H9 (cell line): ENCODE measurements at regions not wholly inside any gene's neighbourhood (a gene's known extent, or its start where the extent isn't known, plus 50 kb on each side); places are given as distances from the start of the nearest gene placed in this dataset.

Source experiments
- DNase-seq: peaks from one replicate; pipeline ENCODE4 v3.0.0-alpha.2; 2017
- H2AFZ ChIP-seq: one replicate; pipeline ENCODE4 v1.6.1; 2013; ENCODE audit warnings: mild to moderate bottlenecking, low read length, control low read depth, moderate library complexity
- H2AK5ac ChIP-seq: 2 replicates; pipeline ENCODE4 v1.6.1; 2013; ENCODE audit warnings: low read length, control low read depth, mixed read lengths; ENCODE audit not compliant: insufficient read length
- H2BK120ac ChIP-seq: one replicate; pipeline ENCODE4 v1.6.1; 2013; ENCODE audit warnings: low read depth, mild to moderate bottlenecking, low read length, control low read depth, inconsistent platforms; ENCODE audit not compliant: poor library complexity, severe bottlenecking
- H2BK12ac ChIP-seq: 2 replicates; pipeline ENCODE4 v1.6.1; 2013; ENCODE audit warnings: low read length, control low read depth, mixed read lengths, low read depth; ENCODE audit not compliant: insufficient read length
- H2BK15ac ChIP-seq: 2 replicates; pipeline ENCODE4 v1.6.1; 2013; ENCODE audit warnings: low read depth, low read length, control low read depth
- H2BK20ac ChIP-seq: one replicate; pipeline ENCODE4 v1.6.1; 2013; ENCODE audit warnings: low read depth, mild to moderate bottlenecking, low read length, control low read depth, inconsistent platforms; ENCODE audit not compliant: poor library complexity, severe bottlenecking
- H2BK5ac ChIP-seq: 2 replicates; pipeline ENCODE4 v1.6.1; 2013; ENCODE audit warnings: low read length, control low read depth, mixed read lengths; ENCODE audit not compliant: insufficient read length
- H3K14ac ChIP-seq: 2 replicates; pipeline ENCODE4 v1.6.1; 2013; ENCODE audit warnings: low read length, control low read depth; ENCODE audit not compliant: insufficient read depth
- H3K18ac ChIP-seq: 2 replicates; pipeline ENCODE4 v1.6.1; 2013; ENCODE audit warnings: low read depth, mild to moderate bottlenecking, mixed read lengths, low read length, control low read depth; ENCODE audit not compliant: insufficient read length
- H3K23ac ChIP-seq: 2 replicates; pipeline ENCODE4 v1.6.1; 2013; ENCODE audit warnings: low read length, control low read depth, mixed read lengths, low read depth; ENCODE audit not compliant: insufficient read length
- H3K23me2 ChIP-seq: 2 replicates; pipeline ENCODE4 v1.6.1; 2013; ENCODE audit warnings: low read depth, mild to moderate bottlenecking, mixed read lengths, low read length, control low read depth; ENCODE audit not compliant: insufficient read length, poor library complexity, severe bottlenecking
- H3K27ac ChIP-seq: 2 replicates; pipeline ENCODE4 v1.5.1; 2013; ENCODE audit warnings: low read length, control low read depth, mixed read lengths, low read depth; ENCODE audit not compliant: insufficient read length
- H3K27me3 ChIP-seq: 2 replicates; pipeline ENCODE4 v1.6.1; 2013; ENCODE audit warnings: low read length, control low read depth, inconsistent platforms; ENCODE audit not compliant: insufficient read depth
- H3K4ac ChIP-seq: 2 replicates; pipeline ENCODE4 v1.6.1; 2013; ENCODE audit warnings: low read depth, mild to moderate bottlenecking, control low read depth, inconsistent platforms, low read length, moderate library complexity
- H3K4me1 ChIP-seq: 2 replicates; pipeline ENCODE4 v1.6.1; 2013; ENCODE audit warnings: low read length, control low read depth, inconsistent platforms; ENCODE audit not compliant: insufficient read depth
- H3K4me2 ChIP-seq: 2 replicates; pipeline ENCODE4 v1.6.1; 2013; ENCODE audit warnings: low read length, control low read depth, mixed read lengths; ENCODE audit not compliant: insufficient read length, insufficient read depth
- H3K56ac ChIP-seq: 2 replicates; pipeline ENCODE4 v1.6.1; 2013; ENCODE audit warnings: low read depth, mild to moderate bottlenecking, mixed read lengths, low read length, control low read depth; ENCODE audit not compliant: insufficient read length
- H3K79me1 ChIP-seq: 2 replicates; pipeline ENCODE4 v1.6.1; 2013; ENCODE audit warnings: low read depth, mild to moderate bottlenecking, moderate library complexity, low read length, control low read depth, inconsistent platforms; ENCODE audit not compliant: insufficient read depth, poor library complexity, severe bottlenecking
- H3K79me2 ChIP-seq: 2 replicates; pipeline ENCODE4 v1.6.1; 2013; ENCODE audit warnings: low read length, control low read depth, inconsistent platforms; ENCODE audit not compliant: insufficient read depth
- H3K9ac ChIP-seq: 2 replicates; pipeline ENCODE4 v1.6.1; 2013; ENCODE audit warnings: low read length, control low read depth, mixed read lengths; ENCODE audit not compliant: insufficient read length; ENCODE audit errors: extremely low read depth
- H3K9me3 ChIP-seq: one replicate; pipeline ENCODE4 v1.6.1; 2013; ENCODE audit warnings: low read depth, low read length, inconsistent platforms; ENCODE audit not compliant: control insufficient read depth
- H3T11ph ChIP-seq: one replicate; pipeline ENCODE4 v1.6.1; 2013; ENCODE audit warnings: mild to moderate bottlenecking, low read length, control low read depth, inconsistent platforms
- H4K20me1 ChIP-seq: one replicate; pipeline ENCODE4 v1.6.1; 2013; ENCODE audit not compliant: control insufficient read depth, insufficient read length, insufficient read depth
- H4K5ac ChIP-seq: 2 replicates; pipeline ENCODE4 v1.6.1; 2013; ENCODE audit warnings: low read depth, mild to moderate bottlenecking, mixed read lengths, low read length, control low read depth; ENCODE audit not compliant: insufficient read length
- H4K8ac ChIP-seq: replicated peaks from 2 replicates; pipeline ENCODE4 v1.6.1; 2013; ENCODE audit warnings: low read length, control low read depth, mixed read lengths, low read depth; ENCODE audit not compliant: insufficient read length
- H4K91ac ChIP-seq: 2 replicates; pipeline ENCODE4 v1.6.1; 2013; ENCODE audit warnings: low read depth, mild to moderate bottlenecking, moderate library complexity, mixed read lengths, low read length, control low read depth; ENCODE audit not compliant: insufficient read length
- H3K27ac Mint-ChIP-seq, 3 experiments: 2 replicates in 2 of 3; 3 replicates in 1 of 3; pipeline ENCODE4 v1.8.0; 2020 to 2021; ENCODE audit warnings: mixed read lengths in 3 of 3, mild to moderate bottlenecking in 1 of 3, moderate library complexity in 1 of 3
- H3K27me3 Mint-ChIP-seq: 2 replicates; pipeline ENCODE4 v1.8.0; 2021; ENCODE audit warnings: low read depth, mild to moderate bottlenecking, moderate library complexity, mixed read lengths
- H3K36me3 Mint-ChIP-seq, 3 experiments: 2 replicates in 2 of 3; 3 replicates in 1 of 3; pipeline ENCODE4 v1.8.0; 2020 to 2021; ENCODE audit warnings: low read depth in 3 of 3, mixed read lengths in 3 of 3; ENCODE audit not compliant: insufficient read depth in 1 of 3
- H3K4me1 Mint-ChIP-seq, 2 experiments: 2 replicates each; pipeline ENCODE4 v1.8.0; 2020; ENCODE audit warnings: mixed read lengths in 2 of 2
- H3K4me3 Mint-ChIP-seq, 2 experiments: 2 replicates in 1 of 2; 3 replicates in 1 of 2; pipeline ENCODE4 v1.8.0; 2020 to 2021; ENCODE audit warnings: mild to moderate bottlenecking in 2 of 2, mixed read lengths in 2 of 2, moderate library complexity in 1 of 2
- H3K9me3 Mint-ChIP-seq, 2 experiments: 2 replicates in 1 of 2; 3 replicates in 1 of 2; pipeline ENCODE4 v1.8.0; 2020; ENCODE audit warnings: mild to moderate bottlenecking in 2 of 2, mixed read lengths in 2 of 2, moderate library complexity in 1 of 2
- WGBS: extraction: QIAGEN DNeasy Blood & Tissue Kit; methylation state at CpG from one replicate; pipeline ENCODE4 v1.1.7; 2013; ENCODE audit warnings: missing lambda C conversion rate, low lambda C conversion rate, mixed read lengths; ENCODE audit not compliant: insufficient read length; ENCODE audit errors: extremely low coverage; 5-methylcytosine and 5-hydroxymethylcytosine counted together
- TF ChIP-seq, protein P1 (sequence below): fragments of 200-600 bp; sonication (generic); conservative IDR thresholded peaks from 3 replicates; pipeline ENCODE4 v1.8.0; 2021; ENCODE audit warnings: antibody characterized with exemption, mild to moderate bottlenecking

DNA sequence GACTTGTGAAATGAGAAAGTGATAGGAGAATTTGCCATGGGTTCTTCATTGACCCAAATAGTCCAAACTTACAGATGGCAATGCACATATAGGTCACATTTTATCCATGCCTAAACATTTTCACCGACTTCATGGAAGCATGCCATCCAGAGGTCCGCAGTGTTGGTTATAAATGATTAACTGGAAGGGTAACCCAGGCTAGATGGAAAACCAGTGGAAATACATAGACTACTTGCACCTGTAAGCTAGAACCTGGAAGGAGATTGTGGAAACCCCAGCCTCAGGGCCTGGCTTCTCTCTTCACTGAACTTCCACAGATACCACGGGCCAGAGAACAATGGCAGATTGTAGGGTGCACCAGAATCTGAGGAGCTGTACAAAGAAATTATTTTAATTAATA lies 103.8 kb upstream of the SYNDIG1 start:
- H3K27ac Mint-ChIP-seq = no peak overlapping the region
- no peaks in the 10 kb centered on the region for H3K9me3 ChIP-seq
- H2BK5ac ChIP-seq = no peak overlapping the region
- H3K9ac ChIP-seq = no peak overlapping the region
- H3K79me2 ChIP-seq = no peaks in the 10 kb centered on the region
- no peak overlapping the region for H2BK15ac ChIP-seq
- no peak overlapping the region for H2BK20ac ChIP-seq
- no peak overlapping the region for H3T11ph ChIP-seq
- H3K4me1 Mint-ChIP-seq = peaks cover 5 to 7% of the 10 kb centered on the region in 2 experiments; a peak in 2 of 4 replicates
- peaks cover 8 to 18% of the 10 kb centered on the region in 2 experiments; a peak in 4 of 5 replicates for H3K9me3 Mint-ChIP-seq
- TF ChIP-seq, protein P1, sequence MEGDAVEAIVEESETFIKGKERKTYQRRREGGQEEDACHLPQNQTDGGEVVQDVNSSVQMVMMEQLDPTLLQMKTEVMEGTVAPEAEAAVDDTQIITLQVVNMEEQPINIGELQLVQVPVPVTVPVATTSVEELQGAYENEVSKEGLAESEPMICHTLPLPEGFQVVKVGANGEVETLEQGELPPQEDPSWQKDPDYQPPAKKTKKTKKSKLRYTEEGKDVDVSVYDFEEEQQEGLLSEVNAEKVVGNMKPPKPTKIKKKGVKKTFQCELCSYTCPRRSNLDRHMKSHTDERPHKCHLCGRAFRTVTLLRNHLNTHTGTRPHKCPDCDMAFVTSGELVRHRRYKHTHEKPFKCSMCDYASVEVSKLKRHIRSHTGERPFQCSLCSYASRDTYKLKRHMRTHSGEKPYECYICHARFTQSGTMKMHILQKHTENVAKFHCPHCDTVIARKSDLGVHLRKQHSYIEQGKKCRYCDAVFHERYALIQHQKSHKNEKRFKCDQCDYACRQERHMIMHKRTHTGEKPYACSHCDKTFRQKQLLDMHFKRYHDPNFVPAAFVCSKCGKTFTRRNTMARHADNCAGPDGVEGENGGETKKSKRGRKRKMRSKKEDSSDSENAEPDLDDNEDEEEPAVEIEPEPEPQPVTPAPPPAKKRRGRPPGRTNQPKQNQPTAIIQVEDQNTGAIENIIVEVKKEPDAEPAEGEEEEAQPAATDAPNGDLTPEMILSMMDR = no peak
- H2BK120ac ChIP-seq = no peak overlapping the region
- H3K56ac ChIP-seq = no peak overlapping the region
- no peak overlapping the region for H4K5ac ChIP-seq
- no peak for DNase-seq
- no peak overlapping the region for H3K4ac ChIP-seq
- H3K4me2 ChIP-seq = no peak overlapping the region
- H3K27me3 ChIP-seq = no peaks in the 10 kb centered on the region
- H3K4me1 ChIP-seq = no peaks in the 10 kb centered on the region
- no peak overlapping the region for H4K91ac ChIP-seq
- no peak overlapping the region for H2AK5ac ChIP-seq
- H2AFZ ChIP-seq = no peak overlapping the region
- no CpG with 5 or more reads among the region's 3 CpGs for WGBS
- no peak overlapping the region for H4K8ac ChIP-seq
- H3K79me1 ChIP-seq = no peaks in the 10 kb centered on the region
- no peak overlapping the region for H3K4me3 Mint-ChIP-seq
- H3K14ac ChIP-seq = no peak overlapping the region
- peaks cover 4% of the 10 kb centered on the region for H3K27me3 Mint-ChIP-seq
- H3K23ac ChIP-seq = no peak overlapping the region
- H3K36me3 Mint-ChIP-seq = peaks cover 2 to 8% (median 3%) of the 10 kb centered on the region in 3 experiments; a peak in 5 of 7 replicates
- H4K20me1 ChIP-seq = no peaks in the 10 kb centered on the region
- H3K18ac ChIP-seq = no peak overlapping the region
- H3K23me2 ChIP-seq = no peaks in the 10 kb centered on the region
- H2BK12ac ChIP-seq = no peak overlapping the region
- H3K27ac ChIP-seq = no peak overlapping the region
